Left renal cortex interstitium (tissue), 4 donors: ENCODE measurements at regions not wholly inside any gene's neighbourhood (a gene's known extent, or its start where the extent isn't known, plus 50 kb on each side); places are given as distances from the start of the nearest gene placed in this dataset.

ENCODE experiments used
- DNase-seq, 4 donors: peaks; one replicate each; pipeline ENCODE4 v3.0.0-alpha.2; 2013; ENCODE audit warnings: low read depth in 4 of 4, low spot score in 2 of 4, missing footprints in 1 of 4

- no peak for DNase-seq
These were observed 269.9 kb downstream of the NPR3 start for GRCh38 chr5:32981061-32981460.

DNA sequence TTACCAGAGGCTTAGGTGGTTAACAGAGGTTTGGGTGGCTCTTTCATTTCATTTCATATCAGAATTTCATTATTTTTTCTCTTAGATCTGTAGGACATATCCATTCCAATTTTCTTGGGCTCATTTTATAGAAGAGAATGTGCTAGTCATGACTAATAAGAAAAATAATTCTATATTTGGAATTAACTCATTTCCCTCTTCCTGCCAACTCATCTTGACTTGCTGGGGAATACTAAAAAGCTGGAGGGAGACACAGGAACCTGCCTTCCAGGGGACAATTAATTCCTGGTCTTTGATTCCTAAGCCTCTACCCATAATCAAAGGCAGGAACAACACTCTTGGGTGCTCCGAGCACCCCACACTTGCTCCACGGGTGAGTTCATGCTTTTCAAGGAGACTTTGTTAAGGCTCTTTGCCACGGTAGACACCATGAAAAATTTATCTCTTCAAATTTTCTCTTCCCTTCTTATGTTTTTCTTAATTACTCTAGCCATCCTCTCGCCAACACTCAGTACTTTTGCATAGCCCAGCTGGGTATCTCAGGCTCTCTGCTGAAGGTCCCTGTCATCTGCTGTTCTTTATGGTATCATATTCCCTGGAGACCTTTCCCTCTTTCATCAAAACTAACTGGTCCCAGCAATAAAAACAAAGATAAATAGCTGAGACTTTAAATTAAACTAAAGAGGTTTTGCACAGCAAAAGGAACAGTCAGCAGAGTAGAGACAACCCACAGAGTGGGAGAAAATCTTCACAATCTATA, 273.9 kb downstream of the NPR3 start:
- no peak for DNase-seq

GRCh38 chr5:32989815-32990214, 278.7 kb downstream of the NPR3 start:
- DNase-seq = no peak

- DNase-seq = no peak
These were observed 279.7 kb downstream of the NPR3 start for GRCh38 chr5:32990593-32991420.

- no peak for DNase-seq
These were observed 280.3 kb downstream of the NPR3 start for GRCh38 chr5:32991421-32991815.

GRCh38 chr5:32996336-32996735, 285.2 kb downstream of the NPR3 start:
- no peak for DNase-seq

DNA sequence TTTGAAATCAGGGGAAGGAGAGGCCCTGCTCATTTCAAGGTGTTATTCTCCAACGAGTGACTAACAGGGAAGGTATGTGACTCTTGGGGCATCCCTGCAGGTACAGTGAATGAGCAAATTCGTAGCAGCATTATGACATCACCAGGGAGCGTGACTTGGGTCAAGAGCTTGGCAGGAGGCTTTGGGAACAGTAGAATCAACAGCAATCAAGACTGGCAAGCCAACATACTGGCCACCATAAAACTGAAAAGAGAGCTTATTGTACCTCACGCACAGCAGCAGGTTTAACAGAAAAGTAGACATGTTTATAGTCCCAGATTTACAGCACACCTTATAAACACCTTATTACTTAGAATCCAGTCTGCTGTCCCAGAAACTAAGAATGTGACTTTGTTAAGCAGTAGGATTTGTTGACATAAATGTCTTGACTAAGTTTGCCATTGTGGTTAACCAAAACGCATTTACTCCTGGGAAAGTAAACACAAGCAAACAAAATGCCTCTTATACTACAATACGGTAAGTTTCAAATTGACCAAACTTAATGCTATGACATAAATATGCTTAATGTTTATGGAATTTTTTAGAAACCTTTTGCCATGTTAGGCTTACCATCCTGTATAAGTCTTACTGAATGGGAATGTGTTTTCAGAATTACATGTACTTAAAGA, 297.8 kb downstream of the NPR3 start:
- no peak for DNase-seq

DNA sequence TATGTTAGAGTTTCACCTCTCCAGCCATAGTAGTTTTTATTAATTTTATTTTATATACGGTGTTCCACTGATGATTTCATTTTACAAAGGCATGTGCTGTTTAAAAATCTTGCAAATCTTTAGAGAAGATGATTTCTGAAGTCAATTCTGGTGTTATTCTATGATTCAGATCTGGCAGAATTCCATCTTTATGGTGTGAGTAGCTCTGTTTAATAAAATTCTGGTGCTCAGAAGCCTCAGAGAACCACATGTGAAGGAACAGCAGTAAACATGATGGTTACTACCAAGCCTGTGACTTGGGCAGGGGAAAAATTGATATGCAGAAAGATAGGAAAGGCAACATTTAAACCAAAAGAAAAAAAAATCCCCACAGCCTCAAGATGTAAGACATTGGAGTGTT, 299.7 kb downstream of the NPR3 start:
- DNase-seq = no peak

GRCh38 chr5:33011801-33012200, 300.7 kb downstream of the NPR3 start:
- no peak for DNase-seq

GRCh38 chr5:33023649-33024048, 312.5 kb downstream of the NPR3 start:
- no peak for DNase-seq

- no peak for DNase-seq
These were observed 321.4 kb downstream of the NPR3 start for GRCh38 chr5:33032271-33033070.

DNA sequence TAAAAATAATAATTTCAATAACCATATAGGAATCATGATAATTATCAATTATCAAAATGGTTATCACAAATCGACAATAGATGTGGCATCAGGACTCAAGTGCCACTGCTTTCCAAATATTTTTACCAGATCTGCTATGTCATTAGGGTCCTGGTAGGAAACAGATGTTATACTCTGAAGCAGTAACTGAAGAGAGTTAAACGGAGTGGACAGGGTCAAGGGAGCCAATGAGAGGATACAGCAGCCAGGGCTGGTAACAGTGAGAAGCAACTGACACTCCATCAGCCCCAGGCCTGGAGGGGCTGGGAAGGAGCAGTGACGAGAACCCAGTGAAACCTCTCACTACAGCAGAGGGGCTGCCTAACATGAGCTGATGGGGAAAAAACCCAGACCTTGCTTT, 322.4 kb downstream of the NPR3 start:
- DNase-seq = no peak

DNA sequence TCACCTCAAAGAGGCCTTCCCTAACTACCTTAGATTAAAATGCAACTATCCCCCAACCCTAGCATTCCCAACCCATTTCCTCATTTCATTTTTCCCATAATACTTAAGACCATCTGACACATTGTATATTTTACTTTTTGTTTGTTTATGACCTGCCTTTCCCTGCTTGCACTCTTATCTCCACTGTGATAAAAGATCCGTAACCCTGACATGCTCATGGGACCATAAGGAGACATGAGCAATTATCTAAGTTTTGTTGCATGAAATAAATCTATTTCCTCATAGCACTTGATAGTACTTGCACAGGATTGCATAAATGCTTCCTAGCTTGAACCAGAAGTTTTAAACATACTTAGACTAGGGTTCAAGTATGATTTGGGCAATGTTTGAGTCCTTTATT, 323.7 kb downstream of the NPR3 start:
- no peak for DNase-seq

DNA sequence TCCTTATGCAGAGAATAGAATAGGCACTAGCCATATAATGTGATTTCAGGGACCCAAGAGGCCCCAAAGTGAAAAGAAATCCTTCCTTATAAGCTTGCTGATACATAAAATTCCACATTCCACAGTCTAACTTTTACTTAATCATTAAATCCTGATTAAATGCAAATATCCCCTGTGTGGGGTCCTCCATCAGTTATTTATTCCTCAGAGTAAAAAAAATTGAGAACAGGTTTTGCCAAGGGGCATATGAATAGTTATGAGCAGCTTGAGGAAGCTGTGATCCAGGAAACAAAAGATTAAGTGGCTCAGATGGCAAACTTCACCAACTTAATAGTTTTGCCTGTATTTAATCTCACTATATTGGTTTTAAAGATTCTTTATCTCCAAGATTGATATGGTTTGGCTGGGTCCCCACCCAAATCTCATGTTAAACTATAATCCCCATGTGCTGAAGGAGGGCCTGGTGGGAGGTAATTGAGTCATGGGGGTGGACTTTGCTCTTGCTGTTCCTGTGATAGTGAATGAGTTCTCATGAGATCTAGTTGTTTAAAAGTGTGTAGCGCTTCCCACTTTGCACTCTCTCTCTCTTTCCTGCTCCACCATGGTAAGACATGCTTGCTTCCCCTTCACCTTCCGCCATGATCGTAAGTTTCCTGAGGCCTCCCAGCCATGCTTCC, 324.9 kb downstream of the NPR3 start:
- DNase-seq = no peak

DNA sequence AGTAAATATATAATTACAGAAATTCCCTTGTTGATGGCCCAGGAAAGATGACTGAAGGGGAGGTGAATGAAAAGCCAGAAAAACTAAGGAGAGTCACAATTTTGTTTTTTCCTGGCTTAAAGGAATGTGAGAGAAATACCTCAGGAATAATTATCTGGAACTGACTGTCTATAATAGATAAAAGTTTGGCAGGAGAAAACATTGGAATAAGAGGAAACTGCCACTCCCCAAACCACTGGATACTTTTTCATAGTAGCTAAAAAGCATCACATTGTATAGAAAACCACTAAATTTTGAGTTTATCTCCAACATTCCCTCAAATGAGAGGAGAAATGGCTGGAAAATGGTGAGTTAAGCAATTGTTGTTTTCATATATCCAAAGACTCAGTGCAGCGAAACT, 326.0 kb downstream of the NPR3 start:
- no peak for DNase-seq

DNA sequence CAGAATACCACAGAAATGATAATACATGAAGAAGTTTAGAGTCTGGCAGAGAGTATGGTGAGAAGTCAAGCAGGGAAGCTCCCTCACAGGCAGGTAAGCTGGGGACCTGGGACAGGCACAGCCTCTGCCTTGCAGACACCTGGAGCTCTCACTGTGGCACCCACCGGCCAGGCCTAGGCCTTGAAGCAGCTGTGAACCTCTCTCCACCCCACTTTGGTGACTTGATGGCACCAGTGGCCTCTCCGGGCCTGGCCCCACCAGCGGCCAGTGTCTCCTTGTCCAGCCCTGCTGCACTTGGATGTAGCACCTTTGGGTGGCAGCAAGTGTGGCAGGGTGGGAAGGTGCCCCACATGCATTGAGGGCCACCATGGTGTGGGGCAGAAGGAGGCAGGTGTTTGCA, 330.5 kb downstream of the NPR3 start:
- no peak for DNase-seq

DNA sequence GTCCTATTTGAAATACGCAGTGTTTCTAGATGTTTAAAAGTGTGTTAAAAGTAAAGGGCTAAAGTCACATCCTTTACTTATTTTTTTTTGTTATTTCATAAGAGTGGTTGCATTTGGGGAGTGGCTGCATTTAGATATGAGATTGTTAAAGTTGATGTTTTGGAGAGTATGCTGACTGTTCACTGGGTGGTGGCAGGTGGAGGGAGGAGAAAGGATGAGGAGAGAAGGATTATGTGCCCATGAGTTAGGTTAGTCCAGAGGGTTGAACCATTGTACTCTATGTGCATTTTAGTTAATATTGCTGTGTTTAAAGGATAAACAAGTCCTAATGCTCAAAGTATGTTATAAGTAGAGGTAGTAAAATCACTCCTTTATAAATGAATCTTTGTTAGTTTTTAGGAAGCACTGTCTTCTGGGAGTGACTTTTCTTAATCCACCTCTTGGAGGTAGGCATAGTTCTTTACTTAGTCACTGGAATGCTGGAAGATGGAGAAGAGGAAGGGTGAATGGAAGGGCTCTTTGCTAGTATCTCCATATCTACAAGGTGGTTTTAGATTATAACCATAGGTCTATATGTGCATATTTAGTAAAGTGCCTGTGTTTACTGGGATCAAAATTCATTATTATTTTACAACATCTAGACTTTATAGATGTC, 332.3 kb downstream of the NPR3 start:
- no peak for DNase-seq

DNA sequence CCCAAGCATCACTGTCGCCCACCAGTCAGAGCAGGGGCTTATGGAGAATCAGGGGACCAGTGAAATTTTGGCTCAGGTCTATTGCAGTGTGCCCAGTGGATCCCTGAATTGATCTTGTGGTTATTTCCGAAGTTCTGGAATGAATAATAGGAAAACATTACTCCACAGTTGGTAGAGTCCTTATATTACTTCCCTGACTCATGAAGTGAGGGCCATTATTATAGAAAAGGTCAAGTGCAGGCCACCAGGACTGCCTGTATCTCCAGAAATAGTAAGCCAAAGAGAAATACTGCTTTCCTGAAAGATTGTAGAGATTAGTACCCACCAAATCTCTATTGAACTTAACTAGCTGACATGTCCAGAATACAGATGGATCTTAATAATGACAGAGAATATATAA, 335.0 kb downstream of the NPR3 start:
- no peak for DNase-seq

GRCh38 chr5:33048315-33048714, 337.2 kb downstream of the NPR3 start:
- no peak for DNase-seq

DNA sequence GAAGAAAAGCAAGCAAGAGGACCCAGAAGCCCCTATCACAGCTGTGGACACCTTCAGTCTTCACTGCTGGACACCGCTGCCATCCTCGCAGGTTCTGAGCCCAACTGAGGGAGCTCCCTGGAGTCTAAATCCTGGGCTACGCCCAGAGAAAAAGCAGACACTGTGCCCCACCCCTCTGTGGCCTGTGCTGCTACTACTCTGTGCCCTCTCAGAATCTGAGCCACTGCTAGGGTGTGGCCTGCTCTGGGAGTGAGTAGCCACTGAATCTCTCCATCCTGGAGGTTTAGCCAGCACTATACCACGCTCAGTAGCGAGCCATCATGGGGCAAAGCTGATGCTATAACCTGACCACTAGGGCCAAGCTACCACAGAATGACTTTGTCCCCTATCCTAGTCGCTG, 338.2 kb downstream of the NPR3 start:
- DNase-seq = no peak
